Esophagus muscularis mucosa (tissue), 4 donors: ENCODE measurements at regions not wholly inside any gene's neighbourhood (a gene's known extent, or its start where the extent isn't known, plus 50 kb on each side); places are given as distances from the start of the nearest gene placed in this dataset.

Experiments
- DNase-seq: peaks from one replicate; pipeline ENCODE4 v3.0.0-alpha.2; 2017; ENCODE audit errors: extremely low spot score
- H3K27ac ChIP-seq, 4 donors: fragments of 200-600 bp; sonication (generic); replicated peaks in 1 of 4; 1 replicate in 3 of 4; 2 replicates in 1 of 4; pipeline ENCODE4 v1.5.1; 2016 to 2019; ENCODE audit warnings: mild to moderate bottlenecking in 1 of 4
- H3K27me3 ChIP-seq, 4 donors: fragments of 200-600 bp; sonication (generic); one replicate each; pipeline versions ENCODE4 v1.5.1 to v1.6.0; 2016 to 2019
- H3K36me3 ChIP-seq, 4 donors: fragments of 200-600 bp; sonication (generic); one replicate each; pipeline ENCODE4 v1.5.1; 2016 to 2019
- H3K4me1 ChIP-seq, 4 donors: fragments of 200-600 bp; sonication (generic); one replicate each; pipeline ENCODE4 v1.5.1; 2016 to 2019
- H3K4me3 ChIP-seq, 4 donors: fragments of 200-600 bp; sonication (generic); 1 replicate in 2 of 4; 2 replicates in 2 of 4; pipeline ENCODE4 v1.5.1; 2016 to 2019; ENCODE audit warnings: mild to moderate bottlenecking in 4 of 4, moderate library complexity in 1 of 4
- H3K9me3 ChIP-seq, 4 donors: fragments of 200-600 bp; sonication (generic); 1 replicate in 3 of 4; 2 replicates in 1 of 4; pipeline ENCODE4 v1.5.1; 2016 to 2019
- EP300 ChIP-seq: sonication (generic); formaldehyde crosslinking; IDR thresholded peaks from one replicate; pipeline ENCODE4 v1.6.1; 2017; ENCODE audit warnings: antibody characterized with exemption
- POLR2A ChIP-seq: fragments of 450-650 bp; IDR thresholded peaks from one replicate; pipeline ENCODE4 v1.6.1; 2017; ENCODE audit warnings: antibody characterized with exemption, moderate library complexity, mild to moderate bottlenecking, low read depth
- POLR2AphosphoS5 ChIP-seq, 2 donors: sonication (generic); formaldehyde crosslinking; IDR thresholded peaks; one replicate each; pipeline ENCODE4 v1.6.1; 2017; ENCODE audit warnings: antibody characterized with exemption in 2 of 2
- WGBS: methylation state at CpG from one replicate; pipeline ENCODE4 v1.1.5; 2018; 5-methylcytosine and 5-hydroxymethylcytosine counted together
- intact Hi-C: fragments of 100-400 bp; cut with DNase I; formaldehyde crosslinking; loops from one replicate; pipeline ENCODE4 v1.15.1; 2023
- TF ChIP-seq, protein P1 (sequence below), 3 experiments: fragments of 200-600 bp in 2 of 3; fragments of 450-650 bp in 1 of 3; sonication (generic) in 2 of 3; IDR thresholded peaks; one replicate each; pipeline ENCODE4 v1.5.1; 2017 to 2019; ENCODE audit warnings: antibody characterized with exemption in 3 of 3, mild to moderate bottlenecking in 2 of 3, moderate library complexity in 1 of 3

DNA sequence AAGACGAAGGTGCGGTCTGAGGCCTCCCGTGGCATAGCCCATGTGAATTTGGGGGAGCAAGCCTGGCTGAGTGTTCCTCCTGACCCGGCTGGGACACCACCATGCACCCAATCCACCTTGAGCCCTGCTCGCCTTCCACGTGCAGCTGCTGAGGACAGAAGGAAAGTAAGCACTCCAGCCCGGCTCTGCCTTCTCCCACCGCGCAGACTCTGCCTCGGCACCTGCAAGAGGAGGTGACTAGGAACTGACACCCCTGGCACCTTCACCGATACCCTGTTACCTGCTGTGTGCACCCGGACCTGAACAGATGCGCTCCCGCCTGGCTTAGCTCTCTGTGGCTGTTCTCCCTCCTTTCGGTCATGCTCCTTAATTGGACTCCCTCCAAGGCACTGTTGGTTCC, 57.0 kb upstream of the OPN4 start:
- 87% methylated on average over 15 of the region's 15 CpGs for WGBS
- TF ChIP-seq POLR2A, result no peak
- no peak for TF ChIP-seq POLR2AphosphoS5 (IDR thresholded peaks at IDR 0.05)
- TF ChIP-seq, protein P1, sequence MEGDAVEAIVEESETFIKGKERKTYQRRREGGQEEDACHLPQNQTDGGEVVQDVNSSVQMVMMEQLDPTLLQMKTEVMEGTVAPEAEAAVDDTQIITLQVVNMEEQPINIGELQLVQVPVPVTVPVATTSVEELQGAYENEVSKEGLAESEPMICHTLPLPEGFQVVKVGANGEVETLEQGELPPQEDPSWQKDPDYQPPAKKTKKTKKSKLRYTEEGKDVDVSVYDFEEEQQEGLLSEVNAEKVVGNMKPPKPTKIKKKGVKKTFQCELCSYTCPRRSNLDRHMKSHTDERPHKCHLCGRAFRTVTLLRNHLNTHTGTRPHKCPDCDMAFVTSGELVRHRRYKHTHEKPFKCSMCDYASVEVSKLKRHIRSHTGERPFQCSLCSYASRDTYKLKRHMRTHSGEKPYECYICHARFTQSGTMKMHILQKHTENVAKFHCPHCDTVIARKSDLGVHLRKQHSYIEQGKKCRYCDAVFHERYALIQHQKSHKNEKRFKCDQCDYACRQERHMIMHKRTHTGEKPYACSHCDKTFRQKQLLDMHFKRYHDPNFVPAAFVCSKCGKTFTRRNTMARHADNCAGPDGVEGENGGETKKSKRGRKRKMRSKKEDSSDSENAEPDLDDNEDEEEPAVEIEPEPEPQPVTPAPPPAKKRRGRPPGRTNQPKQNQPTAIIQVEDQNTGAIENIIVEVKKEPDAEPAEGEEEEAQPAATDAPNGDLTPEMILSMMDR (IDR thresholded peaks at IDR 0.05), result no peak
- TF ChIP-seq EP300, result no peak
- Histone ChIP-seq H3K27ac (no peak overlapping the region), H3K27me3 (no peaks in the 10 kb centered on the region), H3K9me3 (no peaks in the 10 kb centered on the region), H3K4me3 (no peak overlapping the region), H3K36me3 (no peaks in the 10 kb centered on the region), H3K4me1 (no peaks in the 10 kb centered on the region)
- no peak for DNase-seq
- intact Hi-C loops, result no loop called here

GRCh38 chr10:86598151-86598550, 56.2 kb upstream of the OPN4 start:
- Histone ChIP-seq H3K36me3 (no peaks in the 10 kb centered on the region), H3K27me3 (no peaks in the 10 kb centered on the region), H3K4me1 (no peaks in the 10 kb centered on the region), H3K9me3 (no peaks in the 10 kb centered on the region), H3K4me3 (no peak overlapping the region), H3K27ac (no peak overlapping the region)
- TF ChIP-seq POLR2A (no peak), EP300 (no peak), POLR2AphosphoS5 (IDR thresholded peaks at IDR 0.05) (no peak)
- TF ChIP-seq, protein P1 (IDR thresholded peaks at IDR 0.05), result no peak
- 95% methylated on average over 1 of the region's 1 CpG for WGBS
- no peak for DNase-seq
- intact Hi-C loops, result no loop called here

DNA sequence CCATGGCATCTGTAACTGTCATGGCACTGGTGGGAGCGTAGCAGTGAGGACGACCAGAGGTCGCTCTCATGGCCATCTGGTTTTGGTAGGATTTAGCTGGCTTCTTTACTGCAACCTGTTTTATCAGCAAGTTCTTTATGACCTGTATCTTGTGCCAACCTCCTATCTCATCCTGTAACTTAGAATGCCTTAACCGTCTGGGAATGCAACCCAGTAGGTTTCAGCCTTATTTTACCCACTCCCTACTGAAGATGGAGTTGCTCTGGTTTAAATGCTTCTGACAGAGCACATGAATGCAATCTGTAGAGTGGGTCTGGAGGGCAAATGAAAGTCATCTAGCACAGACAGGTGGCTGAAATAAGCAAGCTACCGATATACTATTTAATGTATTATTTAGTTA, 55.3 kb upstream of the OPN4 start:
- DNase-seq, result no peak
- intact Hi-C loops, result no loop called here
- WGBS, result 92% methylated on average over 5 of the region's 5 CpGs

DNA sequence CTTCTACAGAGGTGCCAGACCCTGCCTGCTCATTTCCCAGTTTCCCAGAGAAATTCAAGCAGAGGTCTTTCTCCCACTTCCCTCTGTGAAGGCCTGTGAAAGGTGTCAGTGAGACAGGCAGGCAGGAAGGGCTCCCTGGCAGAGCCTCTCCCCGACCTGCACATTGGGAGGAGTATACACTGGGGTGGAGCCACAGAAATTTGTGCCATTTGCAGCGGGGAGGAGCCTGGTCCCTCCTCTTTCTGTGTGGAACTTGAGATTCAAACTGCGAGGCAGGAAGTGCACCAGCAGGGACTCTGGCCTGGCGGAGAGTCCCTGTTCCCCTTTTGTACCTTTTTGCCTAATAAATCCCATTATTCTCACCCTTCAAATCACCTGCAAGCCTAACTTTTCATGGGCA, 54.6 kb upstream of the OPN4 start:
- Histone ChIP-seq H3K9me3 (no peaks in the 10 kb centered on the region), H3K4me3 (no peak overlapping the region), H3K27me3 (no peaks in the 10 kb centered on the region), H3K4me1 (no peaks in the 10 kb centered on the region), H3K36me3 (no peaks in the 10 kb centered on the region), H3K27ac (no peak overlapping the region)
- no peak for TF ChIP-seq EP300
- TF ChIP-seq, protein P1 (IDR thresholded peaks at IDR 0.05), result no peak
- TF ChIP-seq POLR2AphosphoS5 (IDR thresholded peaks at IDR 0.05), result no peak
- 53% methylated on average over 4 of the region's 4 CpGs for WGBS
- intact Hi-C loops, result no loop called here
- no peak for DNase-seq

More for the DNA sequence above, 55.3 kb upstream of the OPN4 start:
- TF ChIP-seq, protein P1 (IDR thresholded peaks at IDR 0.05), result no peak
- TF ChIP-seq POLR2AphosphoS5 (IDR thresholded peaks at IDR 0.05) (no peak), POLR2A (no peak), EP300 (no peak)
- H3K4me3 ChIP-seq, result no peak overlapping the region
- H3K4me1 ChIP-seq, result no peaks in the 10 kb centered on the region
- H3K27me3 ChIP-seq, result no peaks in the 10 kb centered on the region
- H3K27ac ChIP-seq, result no peak overlapping the region
- H3K9me3 ChIP-seq, result no peaks in the 10 kb centered on the region
- H3K36me3 ChIP-seq, result no peaks in the 10 kb centered on the region

DNA sequence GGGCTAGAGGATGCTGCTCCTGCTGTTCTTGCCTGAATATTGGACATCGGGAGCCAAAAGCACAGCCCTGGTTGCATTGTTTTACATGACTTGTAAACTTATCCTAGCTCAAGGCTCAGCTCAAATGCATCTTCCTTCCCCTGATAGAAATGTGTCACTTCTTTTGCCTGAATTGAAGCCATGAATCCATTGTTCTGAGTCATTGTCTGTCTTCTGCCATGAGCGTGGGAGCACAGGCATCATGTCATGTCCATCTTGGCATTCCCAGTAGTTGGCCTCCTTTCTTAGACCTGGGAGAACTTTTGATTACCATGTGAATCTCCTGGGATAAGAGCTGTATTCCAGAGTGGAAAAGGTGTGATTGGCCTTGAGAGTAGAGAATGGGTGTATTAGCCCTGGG, 54.1 kb upstream of the OPN4 start:
- no peak for TF ChIP-seq POLR2A
- TF ChIP-seq, protein P1 (IDR thresholded peaks at IDR 0.05), result no peak
- 85% methylated on average over 2 of the region's 2 CpGs for WGBS
- H3K36me3 ChIP-seq, result no peaks in the 10 kb centered on the region

More for the DNA sequence above, 54.1 kb upstream of the OPN4 start:
- Histone ChIP-seq H3K9me3 (no peaks in the 10 kb centered on the region), H3K4me3 (no peak overlapping the region), H3K4me1 (no peaks in the 10 kb centered on the region), H3K27me3 (no peaks in the 10 kb centered on the region), H3K27ac (no peak overlapping the region)
- DNase-seq, result no peak
- intact Hi-C loops, result no loop called here
